GM21515 (cell line): ENCODE measurements at regions not wholly inside any gene's neighbourhood (a gene's known extent, or its start where the extent isn't known, plus 50 kb on each side); places are given as distances from the start of the nearest gene placed in this dataset.

Experiments
- ATAC-seq: cut with Tn5 transposase; IDR thresholded peaks from one replicate; pipeline ENCODE4 v1.9.1; 2021; ENCODE audit not compliant: unreplicated experiment

GRCh38 chr3:94256888-94257813 lies 194.3 kb downstream of the NSUN3 start:
- no peak for ATAC-seq

DNA sequence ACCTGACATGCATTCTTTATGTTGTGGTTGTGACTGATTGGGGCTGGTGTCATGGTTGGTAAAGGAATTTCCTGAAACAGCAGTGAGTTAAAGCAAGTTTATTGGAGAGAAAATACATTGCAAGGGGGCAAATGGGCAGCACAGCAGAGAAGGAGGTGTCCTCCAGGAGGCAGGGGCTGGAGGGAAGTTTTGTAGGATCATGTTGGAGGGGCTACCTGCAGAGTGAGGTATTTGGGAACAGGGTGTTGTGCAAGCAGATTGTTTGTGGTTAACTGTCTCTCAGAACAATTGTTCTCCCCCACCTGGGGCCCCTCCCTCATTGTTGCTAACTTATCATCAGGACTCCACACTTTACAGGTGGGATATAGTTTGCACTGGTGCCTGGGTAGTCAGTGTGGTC lies 196.0 kb downstream of the NSUN3 start:
- ATAC-seq = no peak

- ATAC-seq = no peak
Observed at GRCh38 chr3:94259291-94259690, 196.4 kb downstream of the NSUN3 start.

DNA sequence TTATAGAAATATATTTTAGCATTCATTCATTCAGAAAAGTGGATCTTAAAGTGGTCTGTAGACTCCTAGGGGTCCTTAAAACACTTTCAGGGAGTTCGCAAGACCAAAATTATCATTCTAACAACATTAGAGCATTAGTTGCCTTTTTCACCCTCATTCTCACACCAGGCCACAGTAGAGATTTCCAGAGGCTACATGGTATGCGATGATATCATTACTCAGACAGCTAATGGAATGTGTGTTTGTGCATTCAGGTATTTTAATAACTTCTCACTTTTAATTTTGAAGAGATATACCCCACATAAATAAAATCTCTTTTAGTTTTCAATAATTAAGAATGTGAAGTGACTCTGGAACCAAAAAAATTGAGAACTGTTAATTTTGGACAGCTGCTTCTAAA lies 206.9 kb downstream of the NSUN3 start:
- no peak for ATAC-seq

DNA sequence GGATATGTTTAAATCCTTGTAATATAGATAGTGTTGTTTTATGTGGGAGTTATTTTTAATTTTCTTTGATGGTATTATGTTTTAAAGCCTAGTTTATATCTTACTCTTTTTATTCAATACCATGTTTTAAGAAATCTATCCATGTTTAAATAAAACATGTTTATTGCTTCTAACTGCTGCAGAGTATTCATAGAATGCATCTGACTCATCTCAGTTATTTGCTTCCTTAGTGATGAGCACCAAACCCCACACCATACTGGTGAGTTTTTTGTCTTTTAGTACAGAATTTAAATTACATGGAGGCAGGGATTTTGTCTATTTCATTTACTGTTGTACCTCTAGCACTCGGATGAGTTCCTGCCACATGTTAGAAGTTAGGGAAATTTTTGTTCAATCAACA lies 209.2 kb downstream of the NSUN3 start:
- no peak for ATAC-seq

DNA sequence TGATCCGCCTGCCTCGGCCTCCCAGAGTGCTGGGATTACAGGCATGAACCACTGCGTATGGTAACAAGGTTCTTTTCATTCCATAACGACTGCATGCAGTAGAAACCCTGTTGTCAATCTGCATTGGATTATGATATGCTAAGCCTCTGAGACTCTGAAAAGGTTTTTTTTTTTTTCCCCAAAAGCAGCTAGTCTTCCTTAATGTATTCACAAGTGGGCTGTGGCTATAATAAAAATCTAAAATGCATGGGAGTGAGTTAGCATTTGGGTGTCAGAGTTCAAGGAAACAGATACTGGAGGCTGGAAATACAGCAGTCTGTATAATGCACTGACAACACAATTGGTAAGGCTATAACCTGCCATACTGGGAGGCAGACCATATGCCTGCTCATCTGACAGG lies 218.1 kb downstream of the NSUN3 start:
- ATAC-seq = no peak

DNA sequence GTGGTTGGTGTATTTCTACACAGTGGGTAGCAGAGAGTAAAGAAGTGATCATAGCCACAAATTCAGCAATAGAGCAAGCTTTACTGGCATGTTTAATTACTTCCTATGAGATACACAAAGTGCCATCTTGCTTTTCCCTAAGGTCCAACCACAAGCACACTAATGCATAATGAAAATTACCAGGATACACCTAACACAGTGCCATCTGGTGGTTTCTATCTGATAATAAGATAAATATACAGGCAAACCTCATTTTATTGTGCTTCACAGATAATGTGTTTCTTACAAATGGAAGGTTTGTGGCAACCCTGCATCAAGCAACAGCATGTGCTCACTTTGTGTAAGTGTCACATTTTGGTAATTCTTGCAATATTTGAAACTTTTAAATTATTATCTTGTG lies 223.0 kb downstream of the NSUN3 start:
- ATAC-seq = no peak

- no peak for ATAC-seq
Observed at GRCh38 chr3:94291686-94292085, 228.8 kb downstream of the NSUN3 start.

DNA sequence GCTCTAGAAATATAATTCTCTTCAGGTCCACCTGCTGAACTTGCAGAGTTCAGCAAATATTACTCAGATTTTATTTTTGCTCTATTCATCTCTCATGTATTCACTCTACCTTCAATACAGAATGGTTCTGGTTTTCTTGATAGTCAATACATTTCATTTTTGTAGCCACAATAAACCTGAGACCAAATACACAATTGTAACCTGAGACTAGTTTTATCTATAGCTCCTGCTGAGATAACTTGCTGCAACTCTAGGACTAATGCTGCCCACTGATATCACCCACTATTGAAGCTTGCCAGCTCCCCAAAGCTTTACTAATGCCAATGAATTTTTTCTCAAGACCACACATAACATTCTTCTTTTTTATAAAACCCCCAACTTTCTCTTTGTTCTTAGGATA lies 229.3 kb downstream of the NSUN3 start:
- no peak for ATAC-seq

- ATAC-seq = no peak
Observed at GRCh38 chr3:94293793-94294195, 230.9 kb downstream of the NSUN3 start.

- no peak for ATAC-seq
Observed at GRCh38 chr3:94294806-94295205, 231.9 kb downstream of the NSUN3 start.

GRCh38 chr3:94299716-94300115 lies 236.9 kb downstream of the NSUN3 start:
- no peak for ATAC-seq

GRCh38 chr3:94301366-94301765 lies 238.5 kb downstream of the NSUN3 start:
- no peak for ATAC-seq

GRCh38 chr3:94303266-94303665 lies 240.4 kb downstream of the NSUN3 start:
- no peak for ATAC-seq

- ATAC-seq = no peak
Observed at GRCh38 chr3:94303897-94304296, 241.0 kb downstream of the NSUN3 start.

DNA sequence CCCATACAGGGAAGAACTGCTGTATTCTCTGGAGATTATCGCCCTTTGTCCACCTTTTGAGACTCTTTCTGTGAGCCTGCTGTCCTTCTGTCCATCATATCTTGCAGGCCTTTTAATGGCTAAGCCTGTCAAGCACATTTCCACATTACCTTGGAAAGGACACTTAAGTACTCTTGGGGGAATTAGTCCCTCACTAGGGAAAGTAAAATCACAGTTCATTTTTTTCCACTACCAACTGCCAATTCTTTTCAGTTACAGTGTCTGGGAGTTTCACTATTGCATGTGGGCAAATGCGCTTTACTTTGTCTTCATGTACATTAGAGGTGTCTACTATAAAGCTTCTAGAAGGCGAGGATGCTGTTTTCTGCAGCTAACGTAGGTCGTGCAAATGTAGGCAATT lies 242.1 kb downstream of the NSUN3 start:
- ATAC-seq = no peak

DNA sequence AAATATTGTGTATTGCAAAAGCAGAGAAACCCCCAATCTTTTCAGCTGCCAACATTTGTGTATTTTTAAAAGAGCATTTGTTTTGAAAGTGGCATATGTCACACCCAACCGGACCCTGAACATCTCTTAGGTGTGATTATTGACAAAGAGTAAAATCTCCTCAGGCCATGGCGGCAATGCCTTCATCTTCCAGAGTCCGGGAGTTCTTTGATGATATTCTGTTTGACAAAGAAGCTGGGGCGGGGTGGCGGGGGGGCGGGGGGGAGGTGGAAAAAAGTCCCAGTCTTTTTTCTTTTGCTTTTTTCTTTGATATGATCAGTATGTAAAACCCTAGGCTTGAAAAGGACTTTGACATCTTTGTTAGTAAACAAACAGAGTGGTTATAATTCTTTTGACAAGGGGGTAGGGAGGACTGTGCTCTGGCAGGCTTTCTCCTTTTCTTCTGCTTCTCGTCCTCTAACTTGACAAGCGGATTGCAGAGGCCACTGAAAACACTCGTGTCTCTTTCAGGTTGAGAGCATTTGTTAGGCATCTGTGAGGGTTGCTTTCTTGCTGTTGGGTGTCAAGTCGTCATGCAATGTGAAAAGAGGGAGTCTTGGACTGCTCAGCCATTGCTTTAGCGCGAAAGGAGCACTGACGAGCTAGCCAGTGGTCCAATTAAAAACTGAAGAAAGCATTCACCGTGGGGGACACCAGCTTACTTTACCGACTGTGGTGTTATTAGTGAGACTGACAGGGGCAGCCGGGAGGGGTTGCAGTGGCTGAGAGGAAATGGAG lies 243.2 kb downstream of the NSUN3 start:
- ATAC-seq = no peak

DNA sequence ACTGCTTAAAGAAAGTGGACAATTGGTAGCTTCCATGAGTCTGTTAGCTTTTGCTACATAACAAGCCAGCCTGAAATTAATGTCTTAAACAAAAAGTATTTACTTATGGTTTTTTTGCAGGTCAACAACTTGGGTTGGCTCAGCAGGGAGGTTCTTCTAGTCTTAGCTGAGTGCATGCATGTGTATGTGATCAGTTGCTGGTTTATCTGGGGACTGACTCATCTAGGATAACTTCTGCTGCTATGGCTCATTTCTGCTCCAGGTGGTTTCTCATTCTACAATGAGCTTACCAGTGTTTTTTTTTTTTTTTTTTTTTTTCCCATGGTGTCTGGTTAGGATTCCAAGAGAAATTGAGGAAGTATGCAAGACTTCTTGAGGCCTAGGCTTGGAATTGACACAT lies 244.7 kb downstream of the NSUN3 start:
- no peak for ATAC-seq

GRCh38 chr3:94308767-94309166 lies 245.9 kb downstream of the NSUN3 start:
- ATAC-seq = no peak

GRCh38 chr3:94310341-94311135 lies 247.7 kb downstream of the NSUN3 start:
- no peak for ATAC-seq

GRCh38 chr3:94311651-94312050 lies 248.8 kb downstream of the NSUN3 start:
- ATAC-seq = no peak
